ENCODE measurements at regions not wholly inside any gene's neighbourhood (a gene's known extent, or its start where the extent isn't known, plus 50 kb on each side); places are given as distances from the start of the nearest gene placed in this dataset.
A peak's percentile ranks its signal among the peaks of the same experiment; 100 is the strongest.

- H3K36me3 ChIP-seq (ENCODE audit: control insufficient read depth, insufficient read depth, low read length), result no peaks in the 10 kb centered on the region
- H3K27me3 ChIP-seq (ENCODE audit: control insufficient read depth, insufficient read depth, low read length), result no peaks in the 10 kb centered on the region
- H3K9ac ChIP-seq (ENCODE audit: insufficient read depth, low read length), result no peak overlapping the region
- no peaks in the 10 kb centered on the region for H3K9me3 ChIP-seq (ENCODE audit: control insufficient read depth, insufficient read depth, low read depth, low read length)
- H4K20me1 ChIP-seq (ENCODE audit: control insufficient read depth, extremely low read depth, insufficient read depth, low read length), result no peaks in the 10 kb centered on the region
- H3K27ac ChIP-seq (ENCODE audit: insufficient read depth, low read length), result no peak overlapping the region
- TF ChIP-seq EZH2 (IDR thresholded peaks at IDR 0.05; ENCODE audit: low read length, missing control alignments), result no peak
- no peak for TF ChIP-seq CTCF (conservative IDR thresholded peaks at IDR 0.05 in 1 of 2, IDR thresholded peaks at IDR 0.05 in 1 of 2; ENCODE audit: low read depth in 1 of 2, low read length in 2 of 2)
- no peaks in the 10 kb centered on the region for H3K4me1 ChIP-seq (ENCODE audit: control insufficient read depth, extremely low read depth, insufficient read depth, low read length)
- no peaks in the 10 kb centered on the region for H3K79me2 ChIP-seq (ENCODE audit: control insufficient read depth, insufficient read depth, low read length)
- H3K4me2 ChIP-seq (ENCODE audit: extremely low read depth, insufficient read depth, low read length), result no peak overlapping the region
- H2AFZ ChIP-seq (ENCODE audit: low read length), result no peak overlapping the region
- DNase-seq (ENCODE audit: low read depth in 2 of 2), result peak in 1 of 2 donors; percentile 58
- no peak overlapping the region for H3K4me3 ChIP-seq (replicated peaks in 1 of 4; ENCODE audit: control extremely low read depth in 1 of 4, insufficient read depth in 1 of 4, low read depth in 3 of 4, low read length in 4 of 4)
These were observed 159.1 kb upstream of the LMNTD1 start for GRCh38 chr12:25712169-25712568.

- Histone ChIP-seq H2AFZ (ENCODE audit: low read length) (no peak overlapping the region), H3K4me1 (ENCODE audit: control insufficient read depth, extremely low read depth, insufficient read depth, low read length) (no peaks in the 10 kb centered on the region), H3K4me2 (ENCODE audit: extremely low read depth, insufficient read depth, low read length) (no peak overlapping the region)
These were observed 160.2 kb upstream of the LMNTD1 start for GRCh38 chr12:25713264-25713663.

GRCh38 chr12:25714198-25714984, 161.3 kb upstream of the LMNTD1 start:
- H3K4me3 ChIP-seq (replicated peaks in 1 of 4; ENCODE audit: control extremely low read depth in 1 of 4, insufficient read depth in 1 of 4, low read depth in 3 of 4, low read length in 4 of 4), result no peak overlapping the region
- DNase-seq (ENCODE audit: low read depth in 2 of 2), result no peak
- peaks cover 3% of the 10 kb centered on the region for H3K4me1 ChIP-seq (ENCODE audit: control insufficient read depth, extremely low read depth, insufficient read depth, low read length)
- H4K20me1 ChIP-seq (ENCODE audit: control insufficient read depth, extremely low read depth, insufficient read depth, low read length), result no peaks in the 10 kb centered on the region
- no peak overlapping the region for H3K9ac ChIP-seq (ENCODE audit: insufficient read depth, low read length)
- H3K36me3 ChIP-seq (ENCODE audit: control insufficient read depth, insufficient read depth, low read length), result no peaks in the 10 kb centered on the region
- no peak for TF ChIP-seq CTCF (conservative IDR thresholded peaks at IDR 0.05 in 1 of 2, IDR thresholded peaks at IDR 0.05 in 1 of 2; ENCODE audit: low read depth in 1 of 2, low read length in 2 of 2)
- no peak for TF ChIP-seq EZH2 (IDR thresholded peaks at IDR 0.05; ENCODE audit: low read length, missing control alignments)
- H3K9me3 ChIP-seq (ENCODE audit: control insufficient read depth, insufficient read depth, low read depth, low read length), result no peaks in the 10 kb centered on the region
- no peak overlapping the region for H3K4me2 ChIP-seq (ENCODE audit: extremely low read depth, insufficient read depth, low read length)
- H3K79me2 ChIP-seq (ENCODE audit: control insufficient read depth, insufficient read depth, low read length), result no peaks in the 10 kb centered on the region
- no peak overlapping the region for H2AFZ ChIP-seq (ENCODE audit: low read length)
- no peak overlapping the region for H3K27ac ChIP-seq (ENCODE audit: insufficient read depth, low read length)
- no peaks in the 10 kb centered on the region for H3K27me3 ChIP-seq (ENCODE audit: control insufficient read depth, insufficient read depth, low read length)

More at GRCh38 chr12:25713264-25713663, 160.2 kb upstream of the LMNTD1 start:
- H3K9me3 ChIP-seq (ENCODE audit: control insufficient read depth, insufficient read depth, low read depth, low read length), result no peaks in the 10 kb centered on the region
- no peaks in the 10 kb centered on the region for H3K79me2 ChIP-seq (ENCODE audit: control insufficient read depth, insufficient read depth, low read length)
- H3K4me3 ChIP-seq (replicated peaks in 1 of 4; ENCODE audit: control extremely low read depth in 1 of 4, insufficient read depth in 1 of 4, low read depth in 3 of 4, low read length in 4 of 4), result no peak overlapping the region
- H4K20me1 ChIP-seq (ENCODE audit: control insufficient read depth, extremely low read depth, insufficient read depth, low read length), result no peaks in the 10 kb centered on the region
- TF ChIP-seq EZH2 (IDR thresholded peaks at IDR 0.05; ENCODE audit: low read length, missing control alignments), result no peak
- TF ChIP-seq CTCF (conservative IDR thresholded peaks at IDR 0.05 in 1 of 2, IDR thresholded peaks at IDR 0.05 in 1 of 2; ENCODE audit: low read depth in 1 of 2, low read length in 2 of 2), result no peak
- no peak overlapping the region for H3K9ac ChIP-seq (ENCODE audit: insufficient read depth, low read length)
- no peaks in the 10 kb centered on the region for H3K36me3 ChIP-seq (ENCODE audit: control insufficient read depth, insufficient read depth, low read length)
- DNase-seq (ENCODE audit: low read depth in 2 of 2), result no peak
- no peaks in the 10 kb centered on the region for H3K27me3 ChIP-seq (ENCODE audit: control insufficient read depth, insufficient read depth, low read length)
- no peak overlapping the region for H3K27ac ChIP-seq (ENCODE audit: insufficient read depth, low read length)

All from fibroblast of lung (primary cell).